ENCODE measurements at regions not wholly inside any gene's neighbourhood (a gene's known extent, or its start where the extent isn't known, plus 50 kb on each side); places are given as distances from the start of the nearest gene placed in this dataset.

DNA sequence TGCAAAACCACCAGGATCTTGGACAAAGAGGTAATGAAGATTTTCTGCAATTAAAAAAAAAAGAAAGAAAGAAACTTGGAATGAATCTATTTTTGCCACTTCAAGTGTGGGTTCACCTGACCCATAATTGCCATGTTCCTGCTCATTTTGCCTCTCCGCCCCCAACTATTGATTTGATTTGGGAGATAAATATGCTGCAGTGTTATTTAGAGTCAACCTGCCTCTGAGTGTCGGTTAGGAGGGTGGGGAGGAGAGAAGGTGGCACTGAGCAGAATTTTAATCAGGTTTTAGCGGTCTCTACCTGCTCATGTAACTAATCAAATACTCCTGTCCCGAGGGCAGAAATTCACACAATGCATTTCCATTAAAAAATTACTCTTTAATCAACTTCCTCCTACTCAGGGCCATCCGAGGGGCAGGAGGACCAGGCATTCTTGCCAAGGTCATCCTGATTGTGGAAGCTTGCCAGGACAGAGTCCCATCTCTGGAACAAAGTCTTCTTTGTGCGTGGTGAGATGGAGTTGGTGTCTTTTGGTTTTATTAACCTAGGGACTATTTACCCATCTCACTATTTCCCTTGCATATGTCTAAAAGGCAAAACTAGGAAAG is 300.1 kb downstream of the CDH26 start:
- TF ChIP-seq, protein P1, sequence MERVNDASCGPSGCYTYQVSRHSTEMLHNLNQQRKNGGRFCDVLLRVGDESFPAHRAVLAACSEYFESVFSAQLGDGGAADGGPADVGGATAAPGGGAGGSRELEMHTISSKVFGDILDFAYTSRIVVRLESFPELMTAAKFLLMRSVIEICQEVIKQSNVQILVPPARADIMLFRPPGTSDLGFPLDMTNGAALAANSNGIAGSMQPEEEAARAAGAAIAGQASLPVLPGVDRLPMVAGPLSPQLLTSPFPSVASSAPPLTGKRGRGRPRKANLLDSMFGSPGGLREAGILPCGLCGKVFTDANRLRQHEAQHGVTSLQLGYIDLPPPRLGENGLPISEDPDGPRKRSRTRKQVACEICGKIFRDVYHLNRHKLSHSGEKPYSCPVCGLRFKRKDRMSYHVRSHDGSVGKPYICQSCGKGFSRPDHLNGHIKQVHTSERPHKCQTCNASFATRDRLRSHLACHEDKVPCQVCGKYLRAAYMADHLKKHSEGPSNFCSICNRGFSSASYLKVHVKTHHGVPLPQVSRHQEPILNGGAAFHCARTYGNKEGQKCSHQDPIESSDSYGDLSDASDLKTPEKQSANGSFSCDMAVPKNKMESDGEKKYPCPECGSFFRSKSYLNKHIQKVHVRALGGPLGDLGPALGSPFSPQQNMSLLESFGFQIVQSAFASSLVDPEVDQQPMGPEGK (CRISPR knock-in tag; IDR thresholded peaks at IDR 0.05; ENCODE audit: borderline replicate concordance): no peak
- no peak for TF ChIP-seq ZNF70 (CRISPR knock-in tag; IDR thresholded peaks at IDR 0.05)
- no peak for TF ChIP-seq ISL1 (CRISPR knock-in tag; IDR thresholded peaks at IDR 0.05)
